ENCODE measurements at regions not wholly inside any gene's neighbourhood (a gene's known extent, or its start where the extent isn't known, plus 50 kb on each side); places are given as distances from the start of the nearest gene placed in this dataset.
"Not testable (repeated sequence)": the region's sequence is repeated elsewhere in the genome, so short reads cannot be mapped to it uniquely, and the experiment has no call there.

DNA sequence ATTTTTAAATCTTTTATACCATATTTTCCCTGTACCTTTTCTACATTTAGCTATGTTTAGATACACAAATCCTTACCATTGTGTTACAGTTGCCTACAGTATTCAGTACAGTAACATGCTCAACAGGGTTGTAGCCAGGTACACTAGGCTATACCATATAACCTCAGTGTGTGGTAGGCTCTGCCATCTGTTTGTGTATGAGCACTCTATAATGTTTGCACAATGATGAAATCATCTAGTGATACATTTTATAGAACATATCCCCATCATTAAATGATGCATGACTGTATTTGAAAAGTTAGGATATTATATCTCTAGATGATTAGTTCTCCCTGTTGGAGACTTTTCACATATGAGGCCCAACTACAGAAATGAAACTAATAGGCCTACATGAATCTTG is 188.6 kb downstream of the STK31 start:
- no peaks in the 10 kb centered on the region for H3K4me1 ChIP-seq
- no peaks in the 10 kb centered on the region for H3K36me3 ChIP-seq
- no peaks in the 10 kb centered on the region for H3K9me3 ChIP-seq
- TF ChIP-seq POLR2A (IDR thresholded peaks at IDR 0.05) (no peak), POLR2AphosphoS5 (IDR thresholded peaks at IDR 0.05) (no peak), EP300 (IDR thresholded peaks at IDR 0.05; ENCODE audit: low read depth) (no peak)
- TF ChIP-seq, protein P1, sequence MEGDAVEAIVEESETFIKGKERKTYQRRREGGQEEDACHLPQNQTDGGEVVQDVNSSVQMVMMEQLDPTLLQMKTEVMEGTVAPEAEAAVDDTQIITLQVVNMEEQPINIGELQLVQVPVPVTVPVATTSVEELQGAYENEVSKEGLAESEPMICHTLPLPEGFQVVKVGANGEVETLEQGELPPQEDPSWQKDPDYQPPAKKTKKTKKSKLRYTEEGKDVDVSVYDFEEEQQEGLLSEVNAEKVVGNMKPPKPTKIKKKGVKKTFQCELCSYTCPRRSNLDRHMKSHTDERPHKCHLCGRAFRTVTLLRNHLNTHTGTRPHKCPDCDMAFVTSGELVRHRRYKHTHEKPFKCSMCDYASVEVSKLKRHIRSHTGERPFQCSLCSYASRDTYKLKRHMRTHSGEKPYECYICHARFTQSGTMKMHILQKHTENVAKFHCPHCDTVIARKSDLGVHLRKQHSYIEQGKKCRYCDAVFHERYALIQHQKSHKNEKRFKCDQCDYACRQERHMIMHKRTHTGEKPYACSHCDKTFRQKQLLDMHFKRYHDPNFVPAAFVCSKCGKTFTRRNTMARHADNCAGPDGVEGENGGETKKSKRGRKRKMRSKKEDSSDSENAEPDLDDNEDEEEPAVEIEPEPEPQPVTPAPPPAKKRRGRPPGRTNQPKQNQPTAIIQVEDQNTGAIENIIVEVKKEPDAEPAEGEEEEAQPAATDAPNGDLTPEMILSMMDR (IDR thresholded peaks at IDR 0.05), result no peak
- no peak overlapping the region for H3K4me3 ChIP-seq
- H3K27me3 ChIP-seq, result no peaks in the 10 kb centered on the region
- H3K27ac ChIP-seq, result no peak overlapping the region
- intact Hi-C loops (cut with DNase I; ENCODE audit: low total_unique reads) (no loop called here), in situ Hi-C loops (cut with MboI; ENCODE audit: low pct_ligation_motif_present in 1 of 4, low pct_unique_long_range_greater_than_20kb in 1 of 4, low sequenced_read_pairs in 3 of 4) (no loop called here)
- DNase-seq, result no peak

DNA sequence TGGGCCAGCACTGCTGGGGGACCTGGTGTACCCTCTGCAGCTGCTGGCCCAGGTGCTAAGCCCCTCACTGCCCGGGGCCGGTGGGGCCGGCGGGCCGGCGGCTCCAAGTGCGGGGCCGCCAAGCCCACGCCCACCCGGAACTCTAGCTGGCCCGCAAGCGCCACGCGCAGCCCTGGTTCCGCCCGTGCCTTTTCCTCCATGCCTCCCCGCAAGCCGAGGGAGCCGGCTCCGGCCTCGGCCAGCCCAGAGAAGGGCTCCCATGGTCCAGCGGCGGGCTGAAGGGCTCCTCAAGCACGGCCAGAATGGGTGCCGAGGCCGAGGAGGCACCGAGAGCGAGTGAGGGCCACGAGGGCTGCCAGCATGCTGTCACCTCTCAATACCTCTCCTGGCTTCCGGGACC is 194.9 kb downstream of the STK31 start:
- H3K27ac ChIP-seq; H3K9me3 ChIP-seq; intact Hi-C loops (cut with DNase I; ENCODE audit: low total_unique reads); H3K4me3 ChIP-seq; DNase-seq; H3K27me3 ChIP-seq; H3K4me1 ChIP-seq; in situ Hi-C loops (cut with MboI; ENCODE audit: low pct_ligation_motif_present in 1 of 4, low pct_unique_long_range_greater_than_20kb in 1 of 4, low sequenced_read_pairs in 3 of 4); H3K36me3 ChIP-seq: not testable (repeated sequence)
- 85 to 97% methylated on average over 6 to 30 of the region's 30 CpGs for WGBS, 2 donors (ENCODE audit: low coverage in 1 of 2)

DNA sequence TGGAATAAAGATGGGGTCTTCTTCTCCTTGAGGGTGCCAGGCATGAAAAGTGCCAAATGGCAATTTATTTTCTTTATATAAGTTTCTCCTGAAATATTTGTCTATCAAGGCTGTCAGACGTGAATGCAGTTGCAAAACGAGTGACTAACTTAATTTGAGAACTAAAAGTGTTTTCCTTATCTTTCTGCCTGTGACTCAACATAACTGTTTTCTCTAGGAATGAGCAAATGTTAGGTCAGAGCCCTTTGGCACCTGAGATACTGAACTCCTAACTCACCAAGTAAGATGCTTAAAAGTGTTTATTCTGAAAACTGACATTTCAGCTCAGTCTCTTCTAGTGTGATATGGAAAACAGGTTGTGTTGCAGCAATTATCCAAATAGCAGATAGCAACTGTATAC is 197.0 kb downstream of the STK31 start:
- no peaks in the 10 kb centered on the region for H3K36me3 ChIP-seq
- H3K4me3 ChIP-seq, result no peak overlapping the region
- TF ChIP-seq POLR2AphosphoS5 (IDR thresholded peaks at IDR 0.05) (no peak), EP300 (IDR thresholded peaks at IDR 0.05; ENCODE audit: low read depth) (no peak), POLR2A (IDR thresholded peaks at IDR 0.05) (no peak)
- TF ChIP-seq, protein P1 (IDR thresholded peaks at IDR 0.05), result no peak
- no peak for DNase-seq
- intact Hi-C loops (cut with DNase I; ENCODE audit: low total_unique reads) (no loop called here), in situ Hi-C loops (cut with MboI; ENCODE audit: low pct_ligation_motif_present in 1 of 4, low pct_unique_long_range_greater_than_20kb in 1 of 4, low sequenced_read_pairs in 3 of 4) (no loop called here)
- H3K9me3 ChIP-seq, result no peaks in the 10 kb centered on the region
- 40 to 47% methylated on average over 1 to 2 of the region's 2 CpGs for WGBS, 2 donors (ENCODE audit: low coverage in 1 of 2)
- H3K27me3 ChIP-seq, result no peaks in the 10 kb centered on the region
- H3K27ac ChIP-seq, result no peak overlapping the region
- H3K4me1 ChIP-seq, result no peaks in the 10 kb centered on the region

DNA sequence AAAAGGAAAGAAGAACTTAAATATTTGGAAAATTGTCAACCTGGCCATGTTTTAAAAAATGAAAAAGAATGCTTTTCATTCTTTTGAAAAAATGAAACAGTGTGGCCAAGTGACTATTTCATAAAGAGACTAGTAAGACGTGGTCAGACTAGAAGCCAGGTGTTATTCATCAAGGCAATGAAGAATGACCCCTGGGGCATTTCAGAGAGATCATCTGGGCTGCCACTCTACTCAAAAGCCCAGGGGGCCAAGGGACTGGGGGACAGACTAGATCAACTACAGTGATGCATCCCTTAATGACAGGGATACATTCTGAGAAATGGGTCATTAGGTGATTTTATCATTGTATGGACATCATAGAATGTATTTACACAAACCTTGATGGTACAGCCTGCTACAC is 199.4 kb downstream of the STK31 start:
- in situ Hi-C loops (cut with MboI; ENCODE audit: low pct_ligation_motif_present in 1 of 4, low pct_unique_long_range_greater_than_20kb in 1 of 4, low sequenced_read_pairs in 3 of 4), result no loop called here
- WGBS, 2 donors (ENCODE audit: low coverage in 1 of 2), result 45 to 73% methylated on average over 1 of the region's 1 CpG
- H3K9me3 ChIP-seq, result no peaks in the 10 kb centered on the region
- intact Hi-C loops (cut with DNase I; ENCODE audit: low total_unique reads), result no loop called here
- no peak overlapping the region for H3K27ac ChIP-seq
- no peaks in the 10 kb centered on the region for H3K27me3 ChIP-seq
- no peaks in the 10 kb centered on the region for H3K36me3 ChIP-seq
- H3K4me1 ChIP-seq, result no peaks in the 10 kb centered on the region
- no peak for DNase-seq
- H3K4me3 ChIP-seq, result no peak overlapping the region
- TF ChIP-seq POLR2AphosphoS5 (IDR thresholded peaks at IDR 0.05), result no peak
- TF ChIP-seq POLR2A (IDR thresholded peaks at IDR 0.05), result no peak
- no peak for TF ChIP-seq EP300 (IDR thresholded peaks at IDR 0.05; ENCODE audit: low read depth)
- TF ChIP-seq, protein P1 (IDR thresholded peaks at IDR 0.05), result no peak

DNA sequence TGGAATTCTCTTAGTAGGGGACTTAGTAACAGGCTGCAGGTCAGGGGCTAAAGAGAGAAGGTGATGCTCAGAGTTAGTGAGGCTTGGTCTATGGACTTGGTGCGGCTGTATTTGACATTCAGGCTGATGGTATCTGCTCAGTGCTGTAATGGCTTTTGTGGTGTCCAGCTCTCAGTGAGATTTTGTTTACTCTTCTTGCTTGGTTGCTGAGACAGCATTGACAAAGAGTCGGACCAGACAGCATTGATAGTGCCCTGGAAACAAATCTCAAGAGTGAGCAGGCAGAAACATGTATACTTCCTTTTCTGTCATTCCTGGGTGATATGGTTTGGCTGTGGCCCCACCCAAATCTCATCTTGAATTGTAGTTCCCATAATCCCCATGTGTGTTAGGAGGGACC is 202.0 kb downstream of the STK31 start:
- intact Hi-C loops (cut with DNase I; ENCODE audit: low total_unique reads), result no loop called here
- in situ Hi-C loops (cut with MboI; ENCODE audit: low pct_ligation_motif_present in 1 of 4, low pct_unique_long_range_greater_than_20kb in 1 of 4, low sequenced_read_pairs in 3 of 4), result no loop called here
- Histone ChIP-seq H3K9me3 (no peaks in the 10 kb centered on the region), H3K36me3 (no peaks in the 10 kb centered on the region), H3K27me3 (no peaks in the 10 kb centered on the region), H3K4me3 (no peak overlapping the region), H3K4me1 (no peaks in the 10 kb centered on the region), H3K27ac (no peak overlapping the region)
- TF ChIP-seq POLR2A (IDR thresholded peaks at IDR 0.05), result no peak
- TF ChIP-seq EP300 (IDR thresholded peaks at IDR 0.05; ENCODE audit: low read depth), result no peak
- no peak for TF ChIP-seq POLR2AphosphoS5 (IDR thresholded peaks at IDR 0.05)
- TF ChIP-seq, protein P1 (IDR thresholded peaks at IDR 0.05), result no peak
- no peak for DNase-seq
- 81% methylated on average over 2 of the region's 2 CpGs; no CpG with 5 or more reads in 1 of the 2 donors for WGBS, 2 donors (ENCODE audit: low coverage in 1 of 2)

Measured in transverse colon (tissue), 4 donors.